GM21447 (cell line): ENCODE measurements at regions not wholly inside any gene's neighbourhood (a gene's known extent, or its start where the extent isn't known, plus 50 kb on each side); places are given as distances from the start of the nearest gene placed in this dataset.
A peak's percentile ranks its signal among the peaks of the same experiment; 100 is the strongest.

Experiments
- ATAC-seq: cut with Tn5 transposase; IDR thresholded peaks from one replicate; pipeline ENCODE4 v1.9.1; 2021; ENCODE audit not compliant: unreplicated experiment

GRCh38 chr4:185921583-185922555 lies 109.9 kb upstream of the SORBS2 start:
- ATAC-seq, result no peak

- ATAC-seq, result no peak
Measured at GRCh38 chr4:185924458-185925044, 112.6 kb upstream of the SORBS2 start.

GRCh38 chr4:185925910-185926360 lies 113.9 kb upstream of the SORBS2 start:
- ATAC-seq, result no peak

GRCh38 chr4:185931375-185931774 lies 119.4 kb upstream of the SORBS2 start:
- no peak for ATAC-seq

GRCh38 chr4:185931986-185932385 lies 120.0 kb upstream of the SORBS2 start:
- ATAC-seq, result no peak

- ATAC-seq, result no peak
Measured at GRCh38 chr4:185932491-185932890, 120.5 kb upstream of the SORBS2 start.

GRCh38 chr4:185933078-185933581 lies 121.1 kb upstream of the SORBS2 start:
- ATAC-seq, result no peak

- no peak for ATAC-seq
Measured at GRCh38 chr4:185936650-185937376, 124.8 kb upstream of the SORBS2 start.

- no peak for ATAC-seq
Measured at GRCh38 chr4:185938654-185939053, 126.7 kb upstream of the SORBS2 start.

GRCh38 chr4:185941461-185941860 lies 127.5 kb upstream of the TLR3 start:
- ATAC-seq, result no peak

- no peak for ATAC-seq
Measured at GRCh38 chr4:185945252-185945651, 123.7 kb upstream of the TLR3 start.

GRCh38 chr4:185945906-185946305 lies 123.0 kb upstream of the TLR3 start:
- no peak for ATAC-seq

GRCh38 chr4:185950891-185951290 lies 118.1 kb upstream of the TLR3 start:
- ATAC-seq, result no peak

- ATAC-seq, result no peak
Measured at GRCh38 chr4:185955151-185955770, 113.7 kb upstream of the TLR3 start.

- no peak for ATAC-seq
Measured at GRCh38 chr4:185955826-185956543, 113.0 kb upstream of the TLR3 start.

- no peak for ATAC-seq
Measured at GRCh38 chr4:185956544-185956940, 112.4 kb upstream of the TLR3 start.

- ATAC-seq, result no peak
Measured at GRCh38 chr4:185958094-185958747, 110.7 kb upstream of the TLR3 start.

- ATAC-seq, result peak; percentile 78
Measured at GRCh38 chr4:185965426-185966384, 103.3 kb upstream of the TLR3 start.

- no peak for ATAC-seq
Measured at GRCh38 chr4:185966549-185966948, 102.4 kb upstream of the TLR3 start.
